ENCODE measurements at regions not wholly inside any gene's neighbourhood (a gene's known extent, or its start where the extent isn't known, plus 50 kb on each side); places are given as distances from the start of the nearest gene placed in this dataset.

DNA sequence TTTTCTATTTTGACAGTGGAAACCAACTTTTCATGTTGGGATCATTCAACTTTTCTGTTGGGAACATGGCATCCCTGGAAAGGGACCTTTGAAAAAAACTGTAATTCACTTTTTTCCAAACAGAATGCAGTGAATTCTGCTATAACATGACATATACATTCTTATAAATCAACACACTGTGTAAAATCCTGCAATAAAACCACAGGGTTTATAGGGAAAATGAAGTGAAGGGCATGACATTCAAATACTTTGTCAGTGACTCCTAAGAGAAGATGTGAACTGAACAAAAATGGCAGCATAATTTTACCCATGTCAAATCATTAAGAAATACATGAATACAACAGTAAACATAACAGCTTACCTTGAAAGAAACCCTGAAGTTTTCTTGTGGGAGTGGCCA is 264.5 kb upstream of the ANKRD50 start:
- no peak overlapping the region for H2AFZ ChIP-seq (ENCODE audit: low read length)
- no peak for DNase-seq (ENCODE audit: insufficient read length, low spot score, missing footprints)

DNA sequence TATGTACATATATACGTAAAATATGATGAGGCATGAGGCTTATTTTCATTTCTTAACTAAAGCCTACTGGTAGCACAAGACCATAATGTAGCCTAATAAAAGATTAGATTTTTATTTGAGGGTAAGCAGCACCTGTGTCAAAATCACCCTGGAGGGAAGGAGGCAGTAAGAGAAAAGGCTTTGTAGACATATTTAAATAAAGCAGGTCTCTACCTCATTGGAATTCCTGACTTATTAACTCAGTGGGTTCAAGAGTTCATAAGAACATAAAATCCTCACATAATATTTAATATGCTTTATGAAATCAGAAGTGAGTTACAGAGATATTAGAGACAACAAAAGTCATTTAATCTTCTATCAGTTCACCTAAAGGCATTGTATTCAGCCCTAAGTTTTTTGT is 261.6 kb upstream of the ANKRD50 start:
- Histone ChIP-seq H3K79me2 (ENCODE audit: insufficient read depth, low read length) (no peaks in the 10 kb centered on the region), H3K4me3 (ENCODE audit: insufficient read depth, low read length) (no peak overlapping the region), H3K27ac (ENCODE audit: low read depth, low read length) (no peak overlapping the region), H4K20me1 (ENCODE audit: insufficient read depth, low read length) (no peaks in the 10 kb centered on the region), H2AFZ (ENCODE audit: low read length) (no peak overlapping the region), H3K36me3 (ENCODE audit: insufficient read depth, low read length) (no peaks in the 10 kb centered on the region), H3K9me3 (ENCODE audit: low read depth, low read length) (no peaks in the 10 kb centered on the region), H3K27me3 (ENCODE audit: insufficient read depth, low read length) (no peaks in the 10 kb centered on the region), H3K4me1 (ENCODE audit: insufficient read depth, low read length) (peaks cover 2% of the 10 kb centered on the region), H3K4me2 (ENCODE audit: insufficient read depth, low read length) (no peak overlapping the region)
- no peak for TF ChIP-seq CTCF (IDR thresholded peaks at IDR 0.05; ENCODE audit: extremely low read depth, low read depth, low read length)
- no peak for DNase-seq (ENCODE audit: insufficient read length, low spot score, missing footprints)

More for the DNA sequence above, 264.5 kb upstream of the ANKRD50 start:
- H3K9me3 ChIP-seq (ENCODE audit: low read depth, low read length) = no peaks in the 10 kb centered on the region
- no peaks in the 10 kb centered on the region for H3K27me3 ChIP-seq (ENCODE audit: insufficient read depth, low read length)
- H3K4me1 ChIP-seq (ENCODE audit: insufficient read depth, low read length) = peaks cover 2% of the 10 kb centered on the region
- H3K79me2 ChIP-seq (ENCODE audit: insufficient read depth, low read length) = no peaks in the 10 kb centered on the region
- H3K36me3 ChIP-seq (ENCODE audit: insufficient read depth, low read length) = no peaks in the 10 kb centered on the region
- no peaks in the 10 kb centered on the region for H4K20me1 ChIP-seq (ENCODE audit: insufficient read depth, low read length)
- no peak for TF ChIP-seq CTCF (IDR thresholded peaks at IDR 0.05; ENCODE audit: extremely low read depth, low read depth, low read length)
- no peak overlapping the region for H3K4me3 ChIP-seq (ENCODE audit: insufficient read depth, low read length)
- no peak overlapping the region for H3K4me2 ChIP-seq (ENCODE audit: insufficient read depth, low read length)
- H3K27ac ChIP-seq (ENCODE audit: low read depth, low read length) = no peak overlapping the region

- peaks cover 2% of the 10 kb centered on the region for H3K4me1 ChIP-seq (ENCODE audit: insufficient read depth, low read length)
- H3K4me3 ChIP-seq (ENCODE audit: insufficient read depth, low read length) = no peak overlapping the region
- H2AFZ ChIP-seq (ENCODE audit: low read length) = no peak overlapping the region
- no peaks in the 10 kb centered on the region for H3K9me3 ChIP-seq (ENCODE audit: low read depth, low read length)
- no peak overlapping the region for H3K4me2 ChIP-seq (ENCODE audit: insufficient read depth, low read length)
- no peaks in the 10 kb centered on the region for H3K36me3 ChIP-seq (ENCODE audit: insufficient read depth, low read length)
- H3K27me3 ChIP-seq (ENCODE audit: insufficient read depth, low read length) = no peaks in the 10 kb centered on the region
- no peak for TF ChIP-seq CTCF (IDR thresholded peaks at IDR 0.05; ENCODE audit: extremely low read depth, low read depth, low read length)
- H3K27ac ChIP-seq (ENCODE audit: low read depth, low read length) = no peak overlapping the region
- H3K79me2 ChIP-seq (ENCODE audit: insufficient read depth, low read length) = no peaks in the 10 kb centered on the region
- no peak for DNase-seq (ENCODE audit: insufficient read length, low spot score, missing footprints)
- no peaks in the 10 kb centered on the region for H4K20me1 ChIP-seq (ENCODE audit: insufficient read depth, low read length)
These were observed 261.2 kb upstream of the ANKRD50 start for GRCh38 chr4:124973716-124974115.

DNA sequence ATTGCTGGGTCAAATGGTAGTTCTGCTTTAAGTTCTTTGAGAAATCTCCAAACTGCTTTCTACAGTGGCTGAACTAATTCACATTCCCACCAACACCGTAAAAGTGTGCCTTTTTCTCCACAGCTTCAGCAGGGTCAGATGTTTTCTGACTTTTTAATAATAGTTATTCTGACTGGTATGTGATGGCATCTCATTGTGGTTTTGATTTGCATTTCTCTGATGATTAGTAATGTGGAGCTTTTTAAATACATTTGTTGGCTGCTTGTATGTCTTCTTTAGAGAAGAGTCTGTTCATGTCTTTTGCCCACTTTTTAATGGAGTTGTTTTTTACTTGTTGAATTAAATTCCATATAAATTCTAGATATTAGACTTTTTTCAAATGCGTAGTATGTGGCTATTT is 257.5 kb upstream of the ANKRD50 start:
- Histone ChIP-seq H3K27me3 (ENCODE audit: insufficient read depth, low read length) (no peaks in the 10 kb centered on the region), H3K4me1 (ENCODE audit: insufficient read depth, low read length) (peaks cover 2% of the 10 kb centered on the region), H3K27ac (ENCODE audit: low read depth, low read length) (no peak overlapping the region), H3K36me3 (ENCODE audit: insufficient read depth, low read length) (no peaks in the 10 kb centered on the region), H3K79me2 (ENCODE audit: insufficient read depth, low read length) (no peaks in the 10 kb centered on the region), H2AFZ (ENCODE audit: low read length) (no peak overlapping the region), H3K9me3 (ENCODE audit: low read depth, low read length) (no peaks in the 10 kb centered on the region), H4K20me1 (ENCODE audit: insufficient read depth, low read length) (no peaks in the 10 kb centered on the region), H3K4me2 (ENCODE audit: insufficient read depth, low read length) (no peak overlapping the region), H3K4me3 (ENCODE audit: insufficient read depth, low read length) (no peak overlapping the region)
- TF ChIP-seq CTCF (IDR thresholded peaks at IDR 0.05; ENCODE audit: extremely low read depth, low read depth, low read length) = no peak
- DNase-seq (ENCODE audit: insufficient read length, low spot score, missing footprints) = no peak
